Endodermal cell (in vitro differentiated cells): ENCODE measurements at regions not wholly inside any gene's neighbourhood (a gene's known extent, or its start where the extent isn't known, plus 50 kb on each side); places are given as distances from the start of the nearest gene placed in this dataset.
A peak's percentile ranks its signal among the peaks of the same experiment; 100 is the strongest.

Experiments used
- DNase-seq: peaks from one replicate; pipeline ENCODE4 v3.0.0-alpha.2; 2017
- H3K27ac ChIP-seq: 2 replicates; pipeline ENCODE4 v1.5.1; 2013; ENCODE audit warnings: mild to moderate bottlenecking, low read depth, low read length, moderate library complexity
- H3K27me3 ChIP-seq: 2 replicates; pipeline ENCODE4 v1.6.1; 2013; ENCODE audit warnings: mild to moderate bottlenecking, low read length, moderate library complexity; ENCODE audit not compliant: insufficient read depth, control insufficient read depth, poor library complexity, severe bottlenecking
- H3K36me3 ChIP-seq: 2 replicates; pipeline ENCODE4 v1.7.0; 2013; ENCODE audit warnings: mild to moderate bottlenecking, low read length, moderate library complexity; ENCODE audit not compliant: control insufficient read depth, insufficient read depth
- H3K4me1 ChIP-seq: one replicate; pipeline ENCODE4 v1.7.0; 2013; ENCODE audit warnings: low read length; ENCODE audit not compliant: control insufficient read depth, insufficient read depth
- H3K4me3 ChIP-seq: 2 replicates; pipeline ENCODE4 v1.5.1; 2013; ENCODE audit warnings: mild to moderate bottlenecking, low read length, moderate library complexity
- H3K9ac ChIP-seq: 2 replicates; pipeline ENCODE4 v1.6.1; 2013; ENCODE audit warnings: mild to moderate bottlenecking, low read length, moderate library complexity; ENCODE audit not compliant: poor library complexity, severe bottlenecking; ENCODE audit errors: extremely low read depth
- H3K9me3 ChIP-seq: 2 replicates; pipeline ENCODE4 v1.6.1; 2013; ENCODE audit warnings: mild to moderate bottlenecking, low read length, moderate library complexity; ENCODE audit not compliant: control insufficient read depth
- H3K27ac Mint-ChIP-seq: 2 replicates; pipeline ENCODE4 v1.8.0; 2020; ENCODE audit warnings: mixed read lengths
- H3K27me3 Mint-ChIP-seq: 2 replicates; pipeline ENCODE4 v1.8.0; 2021; ENCODE audit warnings: mild to moderate bottlenecking, mixed read lengths; ENCODE audit not compliant: insufficient read depth
- H3K36me3 Mint-ChIP-seq: 2 replicates; pipeline ENCODE4 v1.8.0; 2020; ENCODE audit warnings: low read depth, mixed read lengths
- H3K4me1 Mint-ChIP-seq: 2 replicates; pipeline ENCODE4 v1.8.0; 2020; ENCODE audit warnings: mixed read lengths
- H3K4me3 Mint-ChIP-seq: 2 replicates; pipeline ENCODE4 v1.8.0; 2020; ENCODE audit warnings: mild to moderate bottlenecking, moderate library complexity, mixed read lengths
- H3K9me3 Mint-ChIP-seq: 2 replicates; pipeline ENCODE4 v1.8.0; 2020; ENCODE audit warnings: mild to moderate bottlenecking, mixed read lengths
- CTCF ChIP-seq: fragments of 200-600 bp; sonication (generic); conservative IDR thresholded peaks from 2 replicates; pipeline ENCODE4 v1.5.0; 2021; ENCODE audit warnings: antibody characterized with exemption, mild to moderate bottlenecking
- WGBS, 2 experiments: methylation state at CpG; one replicate each; pipeline versions ENCODE4 v1.1.5 to v1.1.7; 2013; ENCODE audit warnings: missing lambda C conversion rate in 2 of 2, mixed read lengths in 1 of 2; ENCODE audit not compliant: insufficient coverage in 1 of 2, insufficient read length in 1 of 2; 5-methylcytosine and 5-hydroxymethylcytosine counted together

- no peaks in the 10 kb centered on the region for H3K36me3 Mint-ChIP-seq
- WGBS, 2 experiments: 82 to 88% methylated on average over 5 to 11 of the region's 11 CpGs
- no peak for TF ChIP-seq CTCF
- Histone ChIP-seq H3K27ac (peak overlapping the region; percentile 78), H3K4me3 (no peak overlapping the region), H3K27me3 (peaks cover 4% of the 10 kb centered on the region), H3K4me1 (no peaks in the 10 kb centered on the region), H3K36me3 (no peaks in the 10 kb centered on the region), H3K9ac (no peak overlapping the region), H3K9me3 (no peaks in the 10 kb centered on the region)
- no peak overlapping the region for H3K4me3 Mint-ChIP-seq
- no peak for DNase-seq
- H3K9me3 Mint-ChIP-seq: no peaks in the 10 kb centered on the region
- H3K27ac Mint-ChIP-seq: no peak overlapping the region
- no peaks in the 10 kb centered on the region for H3K4me1 Mint-ChIP-seq
- no peaks in the 10 kb centered on the region for H3K27me3 Mint-ChIP-seq
Measured at GRCh38 chr2:228798458-228799207, 472.5 kb downstream of the PID1 start.

DNA sequence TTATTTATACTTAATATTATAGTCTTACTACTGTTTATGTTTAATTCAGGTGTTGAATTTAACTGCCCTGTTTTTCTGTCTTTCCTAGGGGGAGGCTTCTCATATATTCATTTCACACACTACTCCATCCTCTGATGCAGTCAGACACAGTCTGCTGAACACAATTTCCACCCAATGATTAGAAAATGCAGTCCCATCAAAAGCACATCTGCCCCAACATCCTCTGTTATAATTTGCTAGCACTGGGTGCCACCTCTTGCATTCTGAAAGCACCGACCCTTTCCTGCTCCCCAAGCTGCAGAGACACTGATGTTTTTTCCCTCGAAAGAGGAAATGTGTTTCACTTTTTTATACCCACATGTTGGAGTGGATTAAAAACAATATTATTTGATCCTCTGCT, 474.7 kb downstream of the PID1 start:
- H3K36me3 Mint-ChIP-seq: no peaks in the 10 kb centered on the region
- no peaks in the 10 kb centered on the region for H3K9me3 Mint-ChIP-seq
- peaks cover 4% of the 10 kb centered on the region for H3K27me3 ChIP-seq
- no peak overlapping the region for H3K27ac Mint-ChIP-seq
- no peak overlapping the region for H3K9ac ChIP-seq
- no peak for DNase-seq
- no peaks in the 10 kb centered on the region for H3K4me1 Mint-ChIP-seq
- no peaks in the 10 kb centered on the region for H3K9me3 ChIP-seq
- no peaks in the 10 kb centered on the region for H3K4me1 ChIP-seq
- H3K4me3 ChIP-seq: no peak overlapping the region
- H3K36me3 ChIP-seq: no peaks in the 10 kb centered on the region
- H3K27ac ChIP-seq: no peak overlapping the region
- no peak for TF ChIP-seq CTCF
- H3K4me3 Mint-ChIP-seq: no peak overlapping the region
- WGBS, 2 experiments: 91 to 100% methylated on average over 1 to 2 of the region's 2 CpGs
- H3K27me3 Mint-ChIP-seq: no peaks in the 10 kb centered on the region

GRCh38 chr2:228793116-228793515, 478.0 kb downstream of the PID1 start:
- Histone ChIP-seq H3K4me1 (no peaks in the 10 kb centered on the region), H3K27ac (no peak overlapping the region), H3K4me3 (no peak overlapping the region), H3K9ac (no peak overlapping the region), H3K27me3 (peaks cover 4% of the 10 kb centered on the region), H3K36me3 (no peaks in the 10 kb centered on the region), H3K9me3 (no peaks in the 10 kb centered on the region)
- Mint-ChIP-seq H3K27ac (no peak overlapping the region), H3K27me3 (no peaks in the 10 kb centered on the region), H3K9me3 (no peaks in the 10 kb centered on the region), H3K36me3 (no peaks in the 10 kb centered on the region), H3K4me1 (no peaks in the 10 kb centered on the region), H3K4me3 (no peak overlapping the region)
- WGBS, 2 experiments: 82 to 100% methylated on average over 1 to 2 of the region's 2 CpGs
- DNase-seq: no peak
- no peak for TF ChIP-seq CTCF
